Activated CD4-positive, alpha-beta T cell treated with anti-CD3 and anti-CD28 coated beads, Interleukin-2, amount 50 U/mL, for 16 hours (primary cell): ENCODE measurements at regions not wholly inside any gene's neighbourhood (a gene's known extent, or its start where the extent isn't known, plus 50 kb on each side); places are given as distances from the start of the nearest gene placed in this dataset.
"Not testable (repeated sequence)": the region's sequence is repeated elsewhere in the genome, so short reads cannot be mapped to it uniquely, and the experiment has no call there.

Experiments used
- DNase-seq: peaks from one replicate; pipeline ENCODE4 v3.0.0-alpha.2; 2020

- DNase-seq = no peak
These were observed 50.4 kb upstream of the ARHGEF7 start for GRCh38 chr13:111064661-111065060.

GRCh38 chr13:111062966-111063365, 52.1 kb upstream of the ARHGEF7 start:
- DNase-seq = no peak

- no peak for DNase-seq
These were observed 52.8 kb upstream of the ARHGEF7 start for GRCh38 chr13:111062305-111062704.

GRCh38 chr13:111061358-111062045, 53.6 kb upstream of the ARHGEF7 start:
- no peak for DNase-seq

GRCh38 chr13:111060237-111060919, 54.7 kb upstream of the ARHGEF7 start:
- DNase-seq = no peak

- DNase-seq = no peak
These were observed 56.2 kb upstream of the ARHGEF7 start for GRCh38 chr13:111058796-111059506.

- not testable (repeated sequence) for DNase-seq
These were observed 56.8 kb upstream of the ARHGEF7 start for GRCh38 chr13:111058339-111058738.

GRCh38 chr13:111051726-111052232, 63.3 kb upstream of the ARHGEF7 start:
- not testable (repeated sequence) for DNase-seq

GRCh38 chr13:111051041-111051725, 63.9 kb upstream of the ARHGEF7 start:
- no peak for DNase-seq

GRCh38 chr13:111050539-111050879, 64.6 kb upstream of the ARHGEF7 start:
- DNase-seq = no peak

GRCh38 chr13:111049791-111050538, 65.1 kb upstream of the ARHGEF7 start:
- no peak for DNase-seq

- DNase-seq = no peak
These were observed 66.7 kb upstream of the ARHGEF7 start for GRCh38 chr13:111048387-111048786.

- DNase-seq = no peak
These were observed 67.8 kb upstream of the ARHGEF7 start for GRCh38 chr13:111047326-111047725.

GRCh38 chr13:111046590-111047141, 68.4 kb upstream of the ARHGEF7 start:
- DNase-seq = peak; percentile 35

- DNase-seq = no peak
These were observed 69.9 kb upstream of the ARHGEF7 start for GRCh38 chr13:111045170-111045569.

GRCh38 chr13:111044087-111044830, 70.9 kb upstream of the ARHGEF7 start:
- DNase-seq = no peak

GRCh38 chr13:111043575-111043982, 71.5 kb upstream of the ARHGEF7 start:
- peak; percentile 39 for DNase-seq

- DNase-seq = no peak
These were observed 72.4 kb upstream of the ARHGEF7 start for GRCh38 chr13:111042661-111043226.

- no peak for DNase-seq
These were observed 74.3 kb upstream of the ARHGEF7 start for GRCh38 chr13:111040830-111041229.

- DNase-seq = no peak
These were observed 75.4 kb upstream of the ARHGEF7 start for GRCh38 chr13:111039735-111040134.

- DNase-seq = no peak
These were observed 76.2 kb upstream of the ARHGEF7 start for GRCh38 chr13:111038887-111039286.
